PFSK-1 (cell line): ENCODE measurements at regions not wholly inside any gene's neighbourhood (a gene's known extent, or its start where the extent isn't known, plus 50 kb on each side); places are given as distances from the start of the nearest gene placed in this dataset.

Experiments
- POLR2AphosphoS5 ChIP-seq: IDR thresholded peaks from 2 replicates; pipeline ENCODE4 v1.6.1; 2012; ENCODE audit warnings: low read depth, mild to moderate bottlenecking, control low read depth, low read length, moderate library complexity
- TAF1 ChIP-seq: IDR thresholded peaks from 2 replicates; pipeline ENCODE4 v1.6.1; 2012; ENCODE audit warnings: low read length, control low read depth, borderline replicate concordance; ENCODE audit not compliant: insufficient read depth

GRCh38 chr10:7000061-7000460 is 410.8 kb downstream of the SFMBT2 start:
- TF ChIP-seq TAF1 (no peak), POLR2AphosphoS5 (no peak)
